Ramos (cell line): ENCODE measurements at regions not wholly inside any gene's neighbourhood (a gene's known extent, or its start where the extent isn't known, plus 50 kb on each side); places are given as distances from the start of the nearest gene placed in this dataset.
"Not testable (repeated sequence)": the region's sequence is repeated elsewhere in the genome, so short reads cannot be mapped to it uniquely, and the experiment has no call there.

Experiments
- in situ Hi-C: fragments of 300-500 bp; cut with MboI; formaldehyde crosslinking; loops from one replicate; pipeline ENCODE4 v1.14.3; 2022; ENCODE audit warnings: low sequenced_read_pairs; ENCODE audit not compliant: unreplicated experiment

- in situ Hi-C loops, result no loop called here
These were observed 59.1 kb downstream of the ZNF467 start for GRCh38 chr7:149714081-149714909.

GRCh38 chr7:149713731-149714068 lies 59.7 kb downstream of the ZNF467 start:
- in situ Hi-C loops, result no loop called here

- in situ Hi-C loops, result no loop called here
These were observed 60.2 kb downstream of the ZNF467 start for GRCh38 chr7:149713061-149713730.

GRCh38 chr7:149708026-149708425 lies 65.4 kb downstream of the ZNF467 start:
- in situ Hi-C loops, result no loop called here

- in situ Hi-C loops, result no loop called here
These were observed 65.9 kb downstream of the ZNF467 start for GRCh38 chr7:149707448-149707886.

- in situ Hi-C loops, result no loop called here
These were observed 67.0 kb downstream of the ZNF467 start for GRCh38 chr7:149706398-149706797.

GRCh38 chr7:149704507-149704906 lies 68.9 kb downstream of the ZNF467 start:
- in situ Hi-C loops, result no loop called here

- in situ Hi-C loops, result no loop called here
These were observed 70.2 kb downstream of the ZNF467 start for GRCh38 chr7:149703044-149703650.

GRCh38 chr7:149701495-149702240 lies 71.7 kb downstream of the ZNF467 start:
- in situ Hi-C loops, result no loop called here

GRCh38 chr7:149697767-149698166 lies 75.6 kb downstream of the ZNF467 start:
- in situ Hi-C loops, result not testable (repeated sequence)

- in situ Hi-C loops, result no loop called here
These were observed 77.1 kb downstream of the ZNF467 start for GRCh38 chr7:149696280-149696679.

- in situ Hi-C loops, result no loop called here
These were observed 80.8 kb downstream of the ZNF467 start for GRCh38 chr7:149692557-149692982.

GRCh38 chr7:149692056-149692455 lies 81.3 kb downstream of the ZNF467 start:
- in situ Hi-C loops, result no loop called here

- in situ Hi-C loops, result no loop called here
These were observed 82.5 kb downstream of the ZNF467 start for GRCh38 chr7:149690688-149691446.

GRCh38 chr7:149689291-149689721 lies 84.1 kb downstream of the ZNF467 start:
- in situ Hi-C loops, result no loop called here

- in situ Hi-C loops, result no loop called here
These were observed 84.6 kb downstream of the ZNF467 start for GRCh38 chr7:149688836-149689235.

- in situ Hi-C loops, result not testable (repeated sequence)
These were observed 85.6 kb downstream of the ZNF467 start for GRCh38 chr7:149687820-149688219.

GRCh38 chr7:149686449-149686848 lies 86.9 kb downstream of the ZNF467 start:
- in situ Hi-C loops, result no loop called here

- in situ Hi-C loops, result no loop called here
These were observed 87.4 kb downstream of the ZNF467 start for GRCh38 chr7:149686011-149686410.

- in situ Hi-C loops, result no loop called here
These were observed 87.9 kb downstream of the ZNF467 start for GRCh38 chr7:149685455-149685854.
